ENCODE measurements at regions not wholly inside any gene's neighbourhood (a gene's known extent, or its start where the extent isn't known, plus 50 kb on each side); places are given as distances from the start of the nearest gene placed in this dataset.

- TF ChIP-seq CTCF (IDR thresholded peaks at IDR 0.05; ENCODE audit: low read length), result no peak
- H3K27ac ChIP-seq (ENCODE audit: low read length), result no peak overlapping the region
- no peak overlapping the region for H2AFZ ChIP-seq (ENCODE audit: low read length)
- H3K36me3 ChIP-seq (replicated peaks; ENCODE audit: insufficient read depth, low read length), result no peaks in the 10 kb centered on the region
- no peaks in the 10 kb centered on the region for H3K4me1 ChIP-seq (ENCODE audit: low read length)
- no peaks in the 10 kb centered on the region for H3K9me2 ChIP-seq (replicated peaks; ENCODE audit: insufficient read depth, low read length)
- DNase-seq, result no peak
- H3K4me2 ChIP-seq (ENCODE audit: low read depth, low read length), result no peak overlapping the region
- H4K20me1 ChIP-seq (ENCODE audit: insufficient read depth, low read length), result no peaks in the 10 kb centered on the region
- H3K79me2 ChIP-seq (ENCODE audit: low read length), result no peaks in the 10 kb centered on the region
- no peaks in the 10 kb centered on the region for H3K9me3 ChIP-seq (replicated peaks; ENCODE audit: insufficient read depth, low read length)
- no peak overlapping the region for H3K9ac ChIP-seq (ENCODE audit: low read length)
- no peaks in the 10 kb centered on the region for H3F3A ChIP-seq (ENCODE audit: insufficient read depth, low read length)
- no peaks in the 10 kb centered on the region for H3K27me3 ChIP-seq (replicated peaks; ENCODE audit: insufficient read depth, low read length)
- no peak overlapping the region for H3K4me3 ChIP-seq (ENCODE audit: low read length)
These were observed 118.8 kb upstream of the SPATA13 start for GRCh38 chr13:24041651-24042225.

- no peaks in the 10 kb centered on the region for H3K79me2 ChIP-seq (ENCODE audit: low read length)
- no peak overlapping the region for H3K4me3 ChIP-seq (ENCODE audit: low read length)
- H3K4me2 ChIP-seq (ENCODE audit: low read depth, low read length), result no peak overlapping the region
- no peak overlapping the region for H2AFZ ChIP-seq (ENCODE audit: low read length)
- no peaks in the 10 kb centered on the region for H3K9me3 ChIP-seq (replicated peaks; ENCODE audit: insufficient read depth, low read length)
- no peak overlapping the region for H3K9ac ChIP-seq (ENCODE audit: low read length)
- no peak for TF ChIP-seq CTCF (IDR thresholded peaks at IDR 0.05; ENCODE audit: low read length)
- no peak for TF ChIP-seq EZH2phosphoT487 (IDR thresholded peaks at IDR 0.05; ENCODE audit: low read length)
- TF ChIP-seq EZH2 (optimal IDR thresholded peaks at IDR 0.05; ENCODE audit: low read depth, low read length), result no peak
- no peaks in the 10 kb centered on the region for H3K4me1 ChIP-seq (ENCODE audit: low read length)
- no peaks in the 10 kb centered on the region for H3K9me2 ChIP-seq (replicated peaks; ENCODE audit: insufficient read depth, low read length)
- DNase-seq, result no peak
- no peak overlapping the region for H3K27ac ChIP-seq (ENCODE audit: low read length)
- no peaks in the 10 kb centered on the region for H4K20me1 ChIP-seq (ENCODE audit: insufficient read depth, low read length)
- no peaks in the 10 kb centered on the region for H3K27me3 ChIP-seq (replicated peaks; ENCODE audit: insufficient read depth, low read length)
- no peaks in the 10 kb centered on the region for H3K36me3 ChIP-seq (replicated peaks; ENCODE audit: insufficient read depth, low read length)
- no peaks in the 10 kb centered on the region for H3F3A ChIP-seq (ENCODE audit: insufficient read depth, low read length)
These were observed 117.6 kb upstream of the SPATA13 start for GRCh38 chr13:24042710-24043440.

GRCh38 chr13:24043590-24044350 lies 116.8 kb upstream of the SPATA13 start:
- DNase-seq, result no peak

More at GRCh38 chr13:24043590-24044350, 116.8 kb upstream of the SPATA13 start:
- Histone ChIP-seq H2AFZ (ENCODE audit: low read length) (no peak overlapping the region), H3K27me3 (replicated peaks; ENCODE audit: insufficient read depth, low read length) (no peaks in the 10 kb centered on the region), H3K4me2 (ENCODE audit: low read depth, low read length) (no peak overlapping the region), H3K9me2 (replicated peaks; ENCODE audit: insufficient read depth, low read length) (no peaks in the 10 kb centered on the region), H3K27ac (ENCODE audit: low read length) (no peak overlapping the region), H3K4me3 (ENCODE audit: low read length) (no peak overlapping the region), H3F3A (ENCODE audit: insufficient read depth, low read length) (no peaks in the 10 kb centered on the region), H3K9me3 (replicated peaks; ENCODE audit: insufficient read depth, low read length) (no peaks in the 10 kb centered on the region), H3K4me1 (ENCODE audit: low read length) (no peaks in the 10 kb centered on the region), H3K9ac (ENCODE audit: low read length) (no peak overlapping the region), H3K36me3 (replicated peaks; ENCODE audit: insufficient read depth, low read length) (no peaks in the 10 kb centered on the region), H4K20me1 (ENCODE audit: insufficient read depth, low read length) (no peaks in the 10 kb centered on the region), H3K79me2 (ENCODE audit: low read length) (no peaks in the 10 kb centered on the region)
- no peak for TF ChIP-seq EZH2 (optimal IDR thresholded peaks at IDR 0.05; ENCODE audit: low read depth, low read length)
- no peak for TF ChIP-seq EZH2phosphoT487 (IDR thresholded peaks at IDR 0.05; ENCODE audit: low read length)
- TF ChIP-seq CTCF (IDR thresholded peaks at IDR 0.05; ENCODE audit: low read length), result no peak

Data from MM.1S (cell line).